Activated CD4-positive, alpha-beta memory T cell treated with anti-CD3 and anti-CD28 coated beads for 36 hours (primary cell): ENCODE measurements at regions not wholly inside any gene's neighbourhood (a gene's known extent, or its start where the extent isn't known, plus 50 kb on each side); places are given as distances from the start of the nearest gene placed in this dataset.

Source experiments
- CTCF ChIA-PET: fragments of 350-600 bp; sonication (Branson Sonifier 250); formaldehyde crosslinking; loops from one replicate; lab custom pipeline; 2021; ENCODE audit warnings: antibody characterized with exemption, inconsistent platforms; lab: Charles Lee
- POLR2A ChIA-PET: fragments of 350-600 bp; sonication (Branson Sonifier 250); formaldehyde crosslinking; loops from one replicate; lab custom pipeline; 2021; ENCODE audit warnings: antibody characterized with exemption; lab: Charles Lee
- DNase-seq: peaks from one replicate; pipeline ENCODE4 v3.0.0-alpha.2; 2020
- H3K27ac Mint-ChIP-seq: one replicate; pipeline ENCODE4 v1.8.0; 2021; ENCODE audit warnings: mixed read lengths
- H3K27me3 Mint-ChIP-seq: one replicate; pipeline ENCODE4 v1.8.0; 2021; ENCODE audit warnings: mixed read lengths
- H3K36me3 Mint-ChIP-seq: one replicate; pipeline ENCODE4 v1.8.0; 2021; ENCODE audit warnings: mixed read lengths
- H3K4me1 Mint-ChIP-seq: one replicate; pipeline ENCODE4 v1.8.0; 2021; ENCODE audit warnings: low read depth, mixed read lengths
- H3K4me3 Mint-ChIP-seq: one replicate; pipeline ENCODE4 v1.8.0; 2021; ENCODE audit warnings: mild to moderate bottlenecking, mixed read lengths
- H3K9me3 Mint-ChIP-seq: one replicate; pipeline ENCODE4 v1.8.0; 2021; ENCODE audit warnings: mixed read lengths
- intact Hi-C: fragments of 100-400 bp; cut with micrococcal nuclease; formaldehyde crosslinking; loops from one replicate; pipeline ENCODE4 v1.15.1; 2023

GRCh38 chr2:18412980-18413675, 147.3 kb downstream of the RDH14 start:
- no peak for DNase-seq
- ChIA-PET POLR2A (no interaction called here), CTCF (interaction anchor here (0.9 kb wide), 1 partner anchor 9 kb away, joined by 3 read pairs; no protein-coding TSS in a partner anchor)
- no peak overlapping the region for H3K4me3 Mint-ChIP-seq
- H3K27ac Mint-ChIP-seq, result no peak overlapping the region
- intact Hi-C loops, result no loop called here
- H3K4me1 Mint-ChIP-seq, result no peaks in the 10 kb centered on the region
- no peaks in the 10 kb centered on the region for H3K9me3 Mint-ChIP-seq
- peaks cover 8% of the 10 kb centered on the region for H3K27me3 Mint-ChIP-seq
- no peaks in the 10 kb centered on the region for H3K36me3 Mint-ChIP-seq

GRCh38 chr2:18411626-18412025, 148.8 kb downstream of the RDH14 start:
- no peaks in the 10 kb centered on the region for H3K4me1 Mint-ChIP-seq
- H3K9me3 Mint-ChIP-seq, result no peaks in the 10 kb centered on the region
- ChIA-PET POLR2A (no interaction called here), CTCF (no interaction called here)
- peaks cover 8% of the 10 kb centered on the region for H3K27me3 Mint-ChIP-seq
- intact Hi-C loops, result no loop called here
- no peak overlapping the region for H3K4me3 Mint-ChIP-seq
- no peaks in the 10 kb centered on the region for H3K36me3 Mint-ChIP-seq
- H3K27ac Mint-ChIP-seq, result no peak overlapping the region
- no peak for DNase-seq

- no peaks in the 10 kb centered on the region for H3K4me1 Mint-ChIP-seq
- CTCF ChIA-PET, result no interaction called here
- no peak for DNase-seq
- peaks cover 12% of the 10 kb centered on the region for H3K27me3 Mint-ChIP-seq
- POLR2A ChIA-PET, result no interaction called here
- H3K36me3 Mint-ChIP-seq, result no peaks in the 10 kb centered on the region
- no peak overlapping the region for H3K27ac Mint-ChIP-seq
- no peaks in the 10 kb centered on the region for H3K9me3 Mint-ChIP-seq
- intact Hi-C loops, result no loop called here
- no peak overlapping the region for H3K4me3 Mint-ChIP-seq
These were observed 149.9 kb downstream of the RDH14 start for GRCh38 chr2:18410543-18410942.

- no peak for DNase-seq
- ChIA-PET CTCF (no interaction called here), POLR2A (no interaction called here)
- Mint-ChIP-seq H3K4me3 (no peak overlapping the region), H3K27me3 (peaks cover 8% of the 10 kb centered on the region), H3K9me3 (no peaks in the 10 kb centered on the region), H3K27ac (no peak overlapping the region), H3K4me1 (no peaks in the 10 kb centered on the region), H3K36me3 (no peaks in the 10 kb centered on the region)
- intact Hi-C loops, result no loop called here
These were observed 151.8 kb downstream of the RDH14 start for GRCh38 chr2:18408638-18409037.

GRCh38 chr2:18406219-18406618, 154.2 kb downstream of the RDH14 start:
- no peak overlapping the region for H3K4me3 Mint-ChIP-seq
- H3K27ac Mint-ChIP-seq, result no peak overlapping the region
- no peaks in the 10 kb centered on the region for H3K36me3 Mint-ChIP-seq
- H3K9me3 Mint-ChIP-seq, result no peaks in the 10 kb centered on the region
- CTCF ChIA-PET, result no interaction called here
- DNase-seq, result no peak
- H3K27me3 Mint-ChIP-seq, result peaks cover 5% of the 10 kb centered on the region
- intact Hi-C loops, result no loop called here
- POLR2A ChIA-PET, result no interaction called here
- H3K4me1 Mint-ChIP-seq, result no peaks in the 10 kb centered on the region

GRCh38 chr2:18404708-18405107, 155.7 kb downstream of the RDH14 start:
- H3K27me3 Mint-ChIP-seq, result peaks cover 4% of the 10 kb centered on the region
- H3K9me3 Mint-ChIP-seq, result no peaks in the 10 kb centered on the region
- CTCF ChIA-PET, result interaction anchor here (0.6 to 1.5 kb wide), 6 partner anchors 8 to 122 kb away, joined by 3 to 8 read pairs (median 3); no protein-coding TSS in a partner anchor
- no peaks in the 10 kb centered on the region for H3K36me3 Mint-ChIP-seq
- no peak for DNase-seq
- intact Hi-C loops, result no loop called here
- no peaks in the 10 kb centered on the region for H3K4me1 Mint-ChIP-seq
- no peak overlapping the region for H3K27ac Mint-ChIP-seq
- no peak overlapping the region for H3K4me3 Mint-ChIP-seq
- POLR2A ChIA-PET, result no interaction called here

GRCh38 chr2:18403921-18404522, 156.4 kb downstream of the RDH14 start:
- ChIA-PET POLR2A (no interaction called here), CTCF (interaction anchor here (0.6 to 1.5 kb wide), 7 partner anchors 8 to 1433 kb away, joined by 3 to 8 read pairs (median 3); no protein-coding TSS in a partner anchor)
- intact Hi-C loops, result no loop called here
- Mint-ChIP-seq H3K27me3 (peaks cover 4% of the 10 kb centered on the region), H3K4me3 (no peak overlapping the region), H3K4me1 (no peaks in the 10 kb centered on the region), H3K36me3 (no peaks in the 10 kb centered on the region), H3K9me3 (no peaks in the 10 kb centered on the region), H3K27ac (no peak overlapping the region)
- DNase-seq, result no peak

GRCh38 chr2:18402831-18403230, 157.6 kb downstream of the RDH14 start:
- Mint-ChIP-seq H3K4me3 (no peak overlapping the region), H3K27me3 (peaks cover 4% of the 10 kb centered on the region), H3K9me3 (no peaks in the 10 kb centered on the region), H3K27ac (no peak overlapping the region), H3K36me3 (no peaks in the 10 kb centered on the region), H3K4me1 (no peaks in the 10 kb centered on the region)
- POLR2A ChIA-PET, result no interaction called here
- DNase-seq, result no peak
- CTCF ChIA-PET, result no interaction called here
- intact Hi-C loops, result no loop called here

- Mint-ChIP-seq H3K9me3 (no peaks in the 10 kb centered on the region), H3K36me3 (no peaks in the 10 kb centered on the region), H3K27me3 (peaks cover 4% of the 10 kb centered on the region), H3K4me3 (no peak overlapping the region), H3K27ac (no peak overlapping the region), H3K4me1 (no peaks in the 10 kb centered on the region)
- no peak for DNase-seq
- CTCF ChIA-PET, result no interaction called here
- POLR2A ChIA-PET, result no interaction called here
- intact Hi-C loops, result no loop called here
These were observed 159.0 kb downstream of the RDH14 start for GRCh38 chr2:18401471-18401870.

- H3K27me3 Mint-ChIP-seq, result peaks cover 2% of the 10 kb centered on the region
- H3K36me3 Mint-ChIP-seq, result no peaks in the 10 kb centered on the region
These were observed 160.9 kb downstream of the RDH14 start for GRCh38 chr2:18399601-18400000.

GRCh38 chr2:18398833-18399232, 161.6 kb downstream of the RDH14 start:
- Mint-ChIP-seq H3K4me3 (no peak overlapping the region), H3K36me3 (no peaks in the 10 kb centered on the region), H3K9me3 (no peaks in the 10 kb centered on the region), H3K4me1 (no peaks in the 10 kb centered on the region), H3K27me3 (peaks cover 2% of the 10 kb centered on the region), H3K27ac (no peak overlapping the region)
- ChIA-PET CTCF (no interaction called here), POLR2A (no interaction called here)
- intact Hi-C loops, result no loop called here
- no peak for DNase-seq

More at GRCh38 chr2:18399601-18400000, 160.9 kb downstream of the RDH14 start:
- H3K9me3 Mint-ChIP-seq, result no peaks in the 10 kb centered on the region
- CTCF ChIA-PET, result no interaction called here
- no peak overlapping the region for H3K4me3 Mint-ChIP-seq
- intact Hi-C loops, result no loop called here
- DNase-seq, result no peak
- no peak overlapping the region for H3K27ac Mint-ChIP-seq
- H3K4me1 Mint-ChIP-seq, result no peaks in the 10 kb centered on the region
- POLR2A ChIA-PET, result no interaction called here

GRCh38 chr2:18396329-18397010, 164.0 kb downstream of the RDH14 start:
- CTCF ChIA-PET, result no interaction called here
- DNase-seq, result no peak
- Mint-ChIP-seq H3K4me1 (no peaks in the 10 kb centered on the region), H3K9me3 (no peaks in the 10 kb centered on the region), H3K27me3 (peaks cover 5% of the 10 kb centered on the region), H3K4me3 (no peak overlapping the region), H3K36me3 (no peaks in the 10 kb centered on the region), H3K27ac (no peak overlapping the region)
- intact Hi-C loops, result no loop called here
- POLR2A ChIA-PET, result no interaction called here
